ENCODE measurements at regions not wholly inside any gene's neighbourhood (a gene's known extent, or its start where the extent isn't known, plus 50 kb on each side); places are given as distances from the start of the nearest gene placed in this dataset.
"Not testable (repeated sequence)": the region's sequence is repeated elsewhere in the genome, so short reads cannot be mapped to it uniquely, and the experiment has no call there.

GRCh38 chr5:62837330-62837729, 258.7 kb downstream of the LRRC70 start:
- not testable (repeated sequence) for TF ChIP-seq RCOR1 (IDR thresholded peaks at IDR 0.05; ENCODE audit: borderline replicate concordance in 1 of 2, low read depth in 2 of 2, low read length in 2 of 2); HMG20A (CRISPR knock-in tag; conservative IDR thresholded peaks at IDR 0.05); STAG1 (CRISPR knock-in tag; IDR thresholded peaks at IDR 0.05; ENCODE audit: borderline replicate concordance); MAX (CRISPR knock-in tag; IDR thresholded peaks at IDR 0.05); NR1H2 (CRISPR knock-in tag; IDR thresholded peaks at IDR 0.05); CHD4 (IDR thresholded peaks at IDR 0.05; ENCODE audit: insufficient read depth, insufficient replicate concordance, low read depth, low read length, poor library complexity, severe bottlenecking); NCOA2 (IDR thresholded peaks at IDR 0.05; ENCODE audit: partially characterized antibody in 2 of 2); NR2C2 (CRISPR knock-in tag; IDR thresholded peaks at IDR 0.05); NR2C2 (tag; IDR thresholded peaks at IDR 0.05); ZNF280A (IDR thresholded peaks at IDR 0.05; ENCODE audit: low read depth, partially characterized antibody); ZNF232 (CRISPR knock-in tag; IDR thresholded peaks at IDR 0.05)

Data from K562 (cell line).